Mononuclear cell (primary cell): ENCODE measurements at regions not wholly inside any gene's neighbourhood (a gene's known extent, or its start where the extent isn't known, plus 50 kb on each side); places are given as distances from the start of the nearest gene placed in this dataset.
"Not testable (repeated sequence)": the region's sequence is repeated elsewhere in the genome, so short reads cannot be mapped to it uniquely, and the experiment has no call there.

ENCODE experiments used
- H3K27me3 ChIP-seq: 2 replicates; pipeline ENCODE4 v1.6.0; 2011; ENCODE audit warnings: low read length, control low read depth; ENCODE audit not compliant: insufficient read depth
- H3K4me1 ChIP-seq: 2 replicates; pipeline ENCODE4 v1.5.1; 2011; ENCODE audit warnings: mild to moderate bottlenecking, low read length, control low read depth; ENCODE audit not compliant: insufficient read depth
- H3K4me3 ChIP-seq: 2 replicates; pipeline ENCODE4 v1.5.1; 2011; ENCODE audit warnings: mild to moderate bottlenecking, low read length, moderate library complexity
- H3K9me3 ChIP-seq: 2 replicates; pipeline ENCODE4 v1.5.1; 2011; ENCODE audit warnings: low read depth, mild to moderate bottlenecking, control low read depth, low read length

DNA sequence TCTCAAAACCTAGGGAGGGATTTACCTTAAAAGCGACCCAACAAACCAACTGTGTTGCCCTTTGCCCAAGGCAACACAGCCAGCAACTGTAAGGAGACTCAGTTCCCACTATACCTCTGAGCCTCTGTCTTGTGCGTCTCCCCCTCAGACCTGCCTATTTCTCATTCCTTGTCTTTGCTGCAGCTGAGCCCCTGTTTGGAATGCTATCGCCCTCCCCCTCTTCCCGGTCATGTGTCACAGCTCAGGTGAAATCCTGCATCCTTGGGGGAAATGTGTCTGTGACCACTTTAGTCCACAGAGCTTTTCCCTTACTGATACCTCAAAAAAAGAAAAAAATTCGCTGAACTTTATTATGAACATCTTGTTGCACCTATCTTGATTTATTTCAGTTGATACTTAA, 52.0 kb upstream of the LRIG1 start:
- Histone ChIP-seq H3K4me1 (no peaks in the 10 kb centered on the region), H3K9me3 (no peaks in the 10 kb centered on the region), H3K4me3 (no peak overlapping the region), H3K27me3 (peaks cover 3% of the 10 kb centered on the region)

GRCh38 chr3:66553441-66554113, 52.8 kb upstream of the LRIG1 start:
- H3K4me3 ChIP-seq: no peak overlapping the region
- no peaks in the 10 kb centered on the region for H3K4me1 ChIP-seq
- no peaks in the 10 kb centered on the region for H3K9me3 ChIP-seq
- peaks cover 3% of the 10 kb centered on the region for H3K27me3 ChIP-seq

GRCh38 chr3:66554178-66554577, 53.4 kb upstream of the LRIG1 start:
- H3K4me3 ChIP-seq: no peak overlapping the region
- no peaks in the 10 kb centered on the region for H3K4me1 ChIP-seq
- no peaks in the 10 kb centered on the region for H3K9me3 ChIP-seq
- H3K27me3 ChIP-seq: peaks cover 3% of the 10 kb centered on the region

- H3K4me1 ChIP-seq: no peaks in the 10 kb centered on the region
- H3K4me3 ChIP-seq: no peak overlapping the region
- H3K9me3 ChIP-seq: no peaks in the 10 kb centered on the region
- H3K27me3 ChIP-seq: peaks cover 3% of the 10 kb centered on the region
Measured at GRCh38 chr3:66555214-66555844, 54.5 kb upstream of the LRIG1 start.

GRCh38 chr3:66557170-66557569, 56.3 kb upstream of the LRIG1 start:
- peaks cover 3% of the 10 kb centered on the region for H3K27me3 ChIP-seq
- H3K9me3 ChIP-seq: no peaks in the 10 kb centered on the region
- no peaks in the 10 kb centered on the region for H3K4me1 ChIP-seq
- no peak overlapping the region for H3K4me3 ChIP-seq

DNA sequence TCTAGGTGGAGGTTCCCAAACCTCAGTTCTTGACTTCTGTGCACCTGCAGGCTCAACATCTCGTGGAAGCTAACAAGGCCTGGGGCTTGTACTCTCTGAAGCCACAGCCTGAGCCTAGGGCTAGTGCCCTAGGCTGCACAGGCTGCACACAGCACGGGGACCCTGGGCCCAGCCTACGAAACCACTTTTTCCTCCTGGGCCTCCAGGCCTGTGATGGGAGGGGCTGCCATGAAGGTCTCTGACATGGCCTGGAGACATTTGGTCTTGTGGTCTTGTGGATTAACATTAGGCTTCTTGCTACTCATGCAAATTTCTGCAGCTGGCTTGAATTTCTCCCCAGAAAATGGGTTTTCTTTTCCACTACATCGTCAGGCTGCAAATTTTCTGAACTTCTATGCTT, 59.1 kb upstream of the LRIG1 start:
- not testable (repeated sequence) for H3K4me3 ChIP-seq, H3K9me3 ChIP-seq, H3K27me3 ChIP-seq, H3K4me1 ChIP-seq

GRCh38 chr3:66561367-66561766, 60.5 kb upstream of the LRIG1 start:
- no peak overlapping the region for H3K4me3 ChIP-seq
- H3K4me1 ChIP-seq: no peaks in the 10 kb centered on the region
- H3K27me3 ChIP-seq: peaks cover 3% of the 10 kb centered on the region
- no peaks in the 10 kb centered on the region for H3K9me3 ChIP-seq

- Histone ChIP-seq H3K4me3 (no peak overlapping the region), H3K9me3 (no peaks in the 10 kb centered on the region), H3K4me1 (no peaks in the 10 kb centered on the region), H3K27me3 (peaks cover 3% of the 10 kb centered on the region)
Measured at GRCh38 chr3:66565301-66565700, 64.5 kb upstream of the LRIG1 start.

GRCh38 chr3:66567077-66567476, 66.3 kb upstream of the LRIG1 start:
- no peaks in the 10 kb centered on the region for H3K4me1 ChIP-seq
- no peaks in the 10 kb centered on the region for H3K9me3 ChIP-seq
- peaks cover 3% of the 10 kb centered on the region for H3K27me3 ChIP-seq
- no peak overlapping the region for H3K4me3 ChIP-seq

- Histone ChIP-seq H3K4me1 (no peaks in the 10 kb centered on the region), H3K4me3 (no peak overlapping the region), H3K27me3 (no peaks in the 10 kb centered on the region), H3K9me3 (no peaks in the 10 kb centered on the region)
Measured at GRCh38 chr3:66572090-66572675, 71.4 kb upstream of the LRIG1 start.

DNA sequence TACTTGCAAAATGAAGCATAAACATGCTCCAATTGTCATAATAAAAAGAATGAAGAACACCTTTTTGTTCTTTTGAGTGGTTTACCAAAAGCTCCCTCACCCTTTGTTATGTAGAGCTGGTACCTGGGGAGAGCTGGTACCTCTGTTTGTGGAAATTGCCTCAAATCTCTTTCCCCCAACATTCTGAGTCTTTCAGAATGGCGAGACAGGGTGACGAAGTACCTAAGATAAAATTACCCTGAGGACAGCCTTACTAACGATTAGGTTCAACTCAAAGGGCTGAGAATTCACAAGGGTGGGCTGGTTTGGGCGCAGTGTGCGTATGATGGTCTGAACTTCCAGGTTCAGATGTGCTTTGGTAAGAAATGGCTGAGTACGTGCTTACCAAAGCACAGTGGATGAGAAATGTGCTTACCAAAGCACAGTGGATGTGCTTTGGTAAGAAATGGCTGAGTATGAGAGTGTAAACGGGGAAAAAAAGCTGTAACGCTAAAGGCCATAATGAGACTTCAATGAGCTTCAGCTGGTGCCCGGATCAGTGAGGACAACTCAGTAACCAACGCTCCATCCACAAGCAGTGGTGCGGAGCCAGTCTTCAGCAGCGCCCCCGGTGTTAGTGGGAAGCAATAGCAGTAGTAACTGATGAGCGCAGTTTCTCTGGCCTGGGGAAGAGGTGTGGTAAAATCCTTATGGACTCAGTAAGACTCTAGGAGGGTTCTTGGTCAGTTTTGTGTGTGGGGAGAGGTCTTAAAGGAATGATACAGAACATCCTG, 72.3 kb upstream of the LRIG1 start:
- no peaks in the 10 kb centered on the region for H3K4me1 ChIP-seq
- peaks cover 7% of the 10 kb centered on the region for H3K27me3 ChIP-seq
- H3K9me3 ChIP-seq: no peaks in the 10 kb centered on the region
- H3K4me3 ChIP-seq: no peak overlapping the region

DNA sequence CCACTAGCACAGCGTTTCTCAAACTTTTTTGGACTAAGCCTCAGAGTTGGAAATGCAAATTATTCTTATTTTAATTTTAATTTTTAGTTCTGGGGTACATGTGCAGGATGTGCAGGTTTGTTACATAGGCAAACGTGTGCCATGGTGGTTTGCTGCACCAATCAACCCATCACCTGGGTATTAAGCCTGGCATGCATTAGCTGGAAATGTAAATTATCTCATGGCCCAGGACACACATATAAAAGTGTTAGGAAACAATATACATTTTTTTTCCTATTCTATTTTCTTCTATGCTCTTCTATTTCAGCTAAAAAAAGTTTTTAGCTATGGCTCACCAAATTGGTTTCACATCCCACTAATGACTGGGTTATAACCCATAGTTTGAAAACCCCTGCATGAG, 73.3 kb upstream of the LRIG1 start:
- Histone ChIP-seq H3K4me1 (no peaks in the 10 kb centered on the region), H3K4me3 (no peak overlapping the region), H3K9me3 (no peaks in the 10 kb centered on the region), H3K27me3 (peaks cover 11% of the 10 kb centered on the region)

GRCh38 chr3:66577426-66578203, 76.8 kb upstream of the LRIG1 start:
- H3K4me3 ChIP-seq: no peak overlapping the region
- H3K9me3 ChIP-seq: no peaks in the 10 kb centered on the region
- peaks cover 32% of the 10 kb centered on the region for H3K27me3 ChIP-seq
- H3K4me1 ChIP-seq: peaks cover 4% of the 10 kb centered on the region

GRCh38 chr3:66581256-66581655, 80.4 kb upstream of the LRIG1 start:
- Histone ChIP-seq H3K9me3 (no peaks in the 10 kb centered on the region), H3K4me1 (peaks cover 12% of the 10 kb centered on the region), H3K27me3 (peaks cover 49% of the 10 kb centered on the region), H3K4me3 (no peak overlapping the region)
